ENCODE measurements at regions not wholly inside any gene's neighbourhood (a gene's known extent, or its start where the extent isn't known, plus 50 kb on each side); places are given as distances from the start of the nearest gene placed in this dataset.
A peak's percentile ranks its signal among the peaks of the same experiment; 100 is the strongest.

- intact Hi-C loops (cut with DNase I), result no loop called here
- Histone ChIP-seq H3K36me3 (no peaks in the 10 kb centered on the region), H3K4me1 (no peaks in the 10 kb centered on the region), H3K27me3 (no peaks in the 10 kb centered on the region), H3K27ac (replicated peaks in 1 of 4) (no peak overlapping the region), H3K9me3 (no peaks in the 10 kb centered on the region), H3K4me3 (no peak overlapping the region)
- TF ChIP-seq EP300 (IDR thresholded peaks at IDR 0.05) (no peak), CTCF (IDR thresholded peaks at IDR 0.05) (no peak), POLR2AphosphoS5 (IDR thresholded peaks at IDR 0.05) (no peak), POLR2A (IDR thresholded peaks at IDR 0.05; ENCODE audit: low read depth) (no peak)
- 45% methylated on average over 3 of the region's 3 CpGs for WGBS
- no peak for DNase-seq (ENCODE audit: extremely low spot score)
These were observed 498.4 kb upstream of the ARGLU1 start for GRCh38 chr13:107066355-107066754.

DNA sequence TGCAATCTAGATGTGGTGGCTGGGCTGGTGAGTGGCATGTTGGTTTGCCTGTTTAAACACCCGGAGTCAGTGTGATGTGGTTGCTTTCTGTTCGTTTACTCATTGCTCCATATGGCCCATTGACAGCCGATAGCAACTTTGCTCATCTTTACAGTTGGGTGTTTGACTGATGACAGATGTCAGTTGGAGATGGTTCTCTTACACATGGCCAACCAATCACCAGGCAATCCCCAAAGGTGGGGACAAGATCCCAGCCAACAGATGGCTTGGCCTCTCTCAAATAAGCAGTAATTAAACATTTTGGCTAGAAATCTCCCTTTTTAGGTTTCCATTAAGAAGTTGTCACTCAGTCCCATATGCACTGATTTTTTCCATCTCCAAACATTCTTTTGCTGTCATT, 497.1 kb upstream of the ARGLU1 start:
- TF ChIP-seq CTCF (IDR thresholded peaks at IDR 0.05) (no peak), POLR2AphosphoS5 (IDR thresholded peaks at IDR 0.05) (no peak), POLR2A (IDR thresholded peaks at IDR 0.05; ENCODE audit: low read depth) (no peak), EP300 (IDR thresholded peaks at IDR 0.05) (no peak)
- no peaks in the 10 kb centered on the region for H3K4me1 ChIP-seq
- WGBS, result 89% methylated on average over 3 of the region's 3 CpGs
- H3K27me3 ChIP-seq, result no peaks in the 10 kb centered on the region
- intact Hi-C loops (cut with DNase I), result no loop called here
- no peak overlapping the region for H3K4me3 ChIP-seq
- no peak for DNase-seq (ENCODE audit: extremely low spot score)
- no peaks in the 10 kb centered on the region for H3K9me3 ChIP-seq
- no peak overlapping the region for H3K27ac ChIP-seq (replicated peaks in 1 of 4)
- H3K36me3 ChIP-seq, result no peaks in the 10 kb centered on the region

GRCh38 chr13:107057028-107057631, 489.2 kb upstream of the ARGLU1 start:
- Histone ChIP-seq H3K27ac (replicated peaks in 1 of 4) (no peak overlapping the region), H3K4me3 (no peak overlapping the region), H3K27me3 (no peaks in the 10 kb centered on the region), H3K36me3 (no peaks in the 10 kb centered on the region), H3K4me1 (no peaks in the 10 kb centered on the region), H3K9me3 (no peaks in the 10 kb centered on the region)
- DNase-seq (ENCODE audit: extremely low spot score), result no peak
- intact Hi-C loops (cut with DNase I), result no loop called here
- no peak for TF ChIP-seq CTCF (IDR thresholded peaks at IDR 0.05)
- no peak for TF ChIP-seq EP300 (IDR thresholded peaks at IDR 0.05)
- TF ChIP-seq POLR2AphosphoS5 (IDR thresholded peaks at IDR 0.05), result no peak
- no peak for TF ChIP-seq POLR2A (IDR thresholded peaks at IDR 0.05; ENCODE audit: low read depth)
- WGBS, result 73% methylated on average over 3 of the region's 3 CpGs

DNA sequence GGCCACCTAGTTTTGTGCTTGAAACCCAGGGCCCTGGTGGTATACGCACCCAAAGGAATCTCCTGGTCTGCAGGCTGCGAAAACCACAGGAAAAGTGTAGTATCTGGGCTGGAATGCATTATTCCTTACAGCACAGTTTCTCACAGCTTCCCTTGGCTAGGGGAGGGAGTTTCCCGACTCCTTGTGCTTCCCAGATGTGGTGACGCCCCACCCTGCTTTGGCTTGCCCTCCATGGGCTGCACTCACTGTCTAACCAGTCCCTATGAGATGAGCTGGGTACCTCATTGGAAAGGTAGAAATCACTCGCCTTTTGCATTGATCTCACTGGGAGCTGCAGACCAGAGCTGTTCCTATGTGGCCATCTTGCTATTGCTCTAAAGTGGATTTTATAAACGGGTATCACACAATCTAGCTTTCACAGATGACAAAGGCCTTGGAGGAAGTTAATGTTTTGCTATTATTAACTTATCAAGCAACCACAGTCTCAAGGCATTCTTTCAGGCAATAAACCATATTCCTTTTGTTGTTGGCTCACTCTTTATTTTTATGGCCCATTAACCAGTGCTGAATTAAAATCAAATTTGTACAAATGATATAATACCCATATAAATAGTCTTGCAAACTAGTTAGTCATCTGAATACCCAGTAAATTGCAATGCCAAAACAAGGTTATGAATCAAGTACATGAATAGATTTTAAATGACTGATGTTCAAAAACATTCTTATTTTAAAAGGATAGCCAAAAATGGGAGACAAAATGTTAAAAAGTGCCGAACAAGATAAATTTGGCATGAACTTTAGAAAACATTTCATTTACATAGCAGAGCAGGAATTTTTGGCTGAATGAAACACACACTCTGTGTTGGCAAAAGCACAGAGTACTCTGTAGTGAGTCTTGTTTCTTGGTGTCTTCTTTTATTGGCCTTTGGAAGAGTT, 475.4 kb upstream of the ARGLU1 start:
- intact Hi-C loops (cut with DNase I), result no loop called here
- H3K36me3 ChIP-seq, result no peaks in the 10 kb centered on the region
- H3K4me3 ChIP-seq, result no peak overlapping the region
- DNase-seq (ENCODE audit: extremely low spot score), result no peak
- WGBS, result 65% methylated on average over 7 of the region's 7 CpGs
- TF ChIP-seq POLR2A (IDR thresholded peaks at IDR 0.05; ENCODE audit: low read depth), result no peak
- no peak for TF ChIP-seq POLR2AphosphoS5 (IDR thresholded peaks at IDR 0.05)
- no peak for TF ChIP-seq CTCF (IDR thresholded peaks at IDR 0.05)
- TF ChIP-seq EP300 (IDR thresholded peaks at IDR 0.05), result no peak
- H3K9me3 ChIP-seq, result no peaks in the 10 kb centered on the region
- H3K27ac ChIP-seq (replicated peaks in 1 of 4), result peak overlapping the region in 1 of 4 donors; percentile 44
- H3K4me1 ChIP-seq, result peaks cover 3 to 16% (median 15%) of the 10 kb centered on the region in 4 donors
- no peaks in the 10 kb centered on the region for H3K27me3 ChIP-seq
